ENCODE measurements at regions not wholly inside any gene's neighbourhood (a gene's known extent, or its start where the extent isn't known, plus 50 kb on each side); places are given as distances from the start of the nearest gene placed in this dataset.
A peak's percentile ranks its signal among the peaks of the same experiment; 100 is the strongest.
"Not testable (repeated sequence)": the region's sequence is repeated elsewhere in the genome, so short reads cannot be mapped to it uniquely, and the experiment has no call there.

GRCh38 chr4:147104768-147105167 lies 159.1 kb upstream of the TTC29 start:
- no peak for DNase-seq

GRCh38 chr4:147108409-147108808 lies 162.7 kb upstream of the TTC29 start:
- peak; percentile 49 for DNase-seq

GRCh38 chr4:147109800-147110199 lies 164.1 kb upstream of the TTC29 start:
- no peak for DNase-seq

GRCh38 chr4:147110473-147111367 lies 165.1 kb upstream of the TTC29 start:
- DNase-seq = no peak

GRCh38 chr4:147112196-147112595 lies 166.5 kb upstream of the TTC29 start:
- DNase-seq = not testable (repeated sequence)

GRCh38 chr4:147117431-147117830 lies 171.8 kb upstream of the TTC29 start:
- DNase-seq = no peak

- no peak for DNase-seq
Observed at GRCh38 chr4:147118528-147118927, 172.9 kb upstream of the TTC29 start.

GRCh38 chr4:147122685-147123084 lies 177.0 kb upstream of the TTC29 start:
- no peak for DNase-seq

GRCh38 chr4:147123146-147123545 lies 177.5 kb upstream of the TTC29 start:
- DNase-seq = no peak

- DNase-seq = no peak
Observed at GRCh38 chr4:147128787-147129186, 183.1 kb upstream of the TTC29 start.

- DNase-seq = no peak
Observed at GRCh38 chr4:147129687-147130086, 184.0 kb upstream of the TTC29 start.

GRCh38 chr4:147134536-147135210 lies 189.0 kb upstream of the TTC29 start:
- DNase-seq = no peak

GRCh38 chr4:147136310-147136709 lies 190.6 kb upstream of the TTC29 start:
- peak; percentile 51 for DNase-seq

GRCh38 chr4:147136751-147137150 lies 191.1 kb upstream of the TTC29 start:
- DNase-seq = no peak

GRCh38 chr4:147137280-147137679 lies 191.6 kb upstream of the TTC29 start:
- no peak for DNase-seq

GRCh38 chr4:147138171-147138570 lies 192.5 kb upstream of the TTC29 start:
- no peak for DNase-seq

- no peak for DNase-seq
Observed at GRCh38 chr4:147139455-147140198, 194.0 kb upstream of the TTC29 start.

- no peak for DNase-seq
Observed at GRCh38 chr4:147151763-147152162, 206.1 kb upstream of the TTC29 start.

- DNase-seq = peak; percentile 18
Observed at GRCh38 chr4:147157860-147158701, 212.4 kb upstream of the TTC29 start.

GRCh38 chr4:147160908-147161513 lies 215.3 kb upstream of the TTC29 start:
- peak; percentile 56 for DNase-seq

- no peak for DNase-seq
Observed at GRCh38 chr4:147163311-147163710, 217.6 kb upstream of the TTC29 start.

- DNase-seq = not testable (repeated sequence)
Observed at GRCh38 chr4:147168200-147168599, 222.5 kb upstream of the TTC29 start.
